HG03064 (cell line): ENCODE measurements at regions not wholly inside any gene's neighbourhood (a gene's known extent, or its start where the extent isn't known, plus 50 kb on each side); places are given as distances from the start of the nearest gene placed in this dataset.
"Not testable (repeated sequence)": the region's sequence is repeated elsewhere in the genome, so short reads cannot be mapped to it uniquely, and the experiment has no call there.

Source experiments
- ATAC-seq: cut with Tn5 transposase; IDR thresholded peaks from one replicate; pipeline ENCODE4 v1.9.1; 2021; ENCODE audit warnings: low read depth; ENCODE audit not compliant: unreplicated experiment

- no peak for ATAC-seq
Observed at GRCh38 chr22:22193923-22194322, 50.7 kb upstream of the VPREB1 start.

DNA sequence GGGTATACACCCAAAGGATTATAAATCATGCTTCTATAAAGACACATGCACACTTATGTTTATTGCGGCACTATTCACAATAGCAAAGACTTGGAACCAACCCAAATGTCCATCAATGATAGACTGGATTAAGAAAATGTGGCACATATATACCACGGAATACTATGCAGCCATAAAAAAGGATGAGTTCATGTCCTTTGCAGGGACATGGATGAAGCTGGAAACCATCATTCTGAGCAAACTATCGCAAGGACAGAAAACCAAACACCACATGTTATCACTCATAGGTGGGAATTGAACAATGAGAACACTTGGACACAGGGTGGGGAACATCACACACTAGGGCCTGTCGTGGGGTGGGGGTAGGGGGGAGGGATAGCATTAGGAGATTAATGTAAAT, 51.1 kb upstream of the VPREB1 start:
- ATAC-seq, result not testable (repeated sequence)

GRCh38 chr22:22193006-22193405, 51.6 kb upstream of the VPREB1 start:
- ATAC-seq, result not testable (repeated sequence)

- ATAC-seq, result not testable (repeated sequence)
Observed at GRCh38 chr22:22189796-22190195, 54.8 kb upstream of the VPREB1 start.

GRCh38 chr22:22187863-22188262, 56.7 kb upstream of the VPREB1 start:
- not testable (repeated sequence) for ATAC-seq

DNA sequence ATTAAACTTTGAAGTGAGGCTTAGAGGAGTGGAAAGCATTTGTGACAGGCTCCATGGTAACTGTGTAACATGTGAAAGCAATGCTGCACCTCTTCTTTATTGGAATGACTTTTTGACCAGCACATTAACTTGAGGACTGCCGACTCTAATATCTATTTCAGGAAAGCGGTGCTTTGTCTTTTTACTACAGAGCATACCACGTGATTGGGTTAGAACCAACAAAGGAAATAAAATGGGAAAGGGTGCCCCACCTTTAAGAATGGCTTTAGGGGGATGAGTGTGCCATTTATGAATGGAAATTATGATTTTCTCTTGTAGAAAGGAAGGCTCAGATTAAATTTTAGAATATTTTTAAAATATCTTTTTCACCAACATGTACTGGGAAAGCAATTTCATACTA, 57.3 kb upstream of the VPREB1 start:
- no peak for ATAC-seq

DNA sequence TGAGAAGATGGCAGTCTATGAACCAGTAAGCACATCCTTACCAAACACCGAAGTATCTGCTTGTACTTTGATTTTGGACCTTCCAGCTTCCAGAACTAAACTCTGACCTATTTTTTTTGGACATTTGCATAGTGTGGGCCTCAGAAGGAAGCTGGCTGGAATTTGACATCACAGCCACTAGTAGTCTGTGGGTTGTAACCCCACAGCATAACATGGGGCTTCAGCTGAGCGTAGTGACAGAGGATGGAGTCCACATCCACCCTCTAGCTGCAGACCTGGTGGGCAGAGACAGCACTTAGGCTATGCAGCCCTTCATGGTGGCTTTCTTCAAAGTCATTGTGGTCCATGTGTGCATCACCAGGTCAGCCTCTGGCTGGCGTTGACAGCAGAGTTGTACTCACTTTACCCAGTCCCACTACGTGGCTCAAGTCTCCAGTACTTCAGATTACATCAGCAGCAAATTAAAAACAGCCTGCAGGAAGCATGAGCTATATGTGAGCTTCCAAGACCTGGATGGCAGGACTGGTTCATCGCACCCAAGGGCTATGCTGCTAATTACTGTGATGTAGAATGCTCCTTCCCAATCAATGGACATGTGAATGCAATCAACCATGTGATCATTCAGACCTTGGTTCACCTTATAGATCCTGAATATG, 58.6 kb upstream of the VPREB1 start:
- ATAC-seq, result no peak

- no peak for ATAC-seq
Observed at GRCh38 chr22:22185217-22185616, 59.4 kb upstream of the VPREB1 start.

GRCh38 chr22:22184277-22184807, 60.2 kb upstream of the VPREB1 start:
- ATAC-seq, result no peak

DNA sequence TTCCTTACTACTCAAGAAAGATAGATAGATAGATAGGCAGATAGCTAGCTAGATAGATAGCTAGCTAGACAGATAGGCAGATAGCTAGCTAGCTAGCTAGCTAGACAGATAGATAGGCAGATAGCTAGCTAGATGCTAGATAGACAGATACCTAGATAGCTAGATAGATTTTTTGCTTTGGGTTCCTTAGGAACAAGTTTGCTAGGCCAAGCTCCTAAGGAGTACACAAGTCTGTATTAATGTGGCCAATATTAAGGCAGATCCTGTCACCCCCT, 61.7 kb upstream of the VPREB1 start:
- ATAC-seq, result no peak

- ATAC-seq, result no peak
Observed at GRCh38 chr22:22182218-22182989, 62.2 kb upstream of the VPREB1 start.

DNA sequence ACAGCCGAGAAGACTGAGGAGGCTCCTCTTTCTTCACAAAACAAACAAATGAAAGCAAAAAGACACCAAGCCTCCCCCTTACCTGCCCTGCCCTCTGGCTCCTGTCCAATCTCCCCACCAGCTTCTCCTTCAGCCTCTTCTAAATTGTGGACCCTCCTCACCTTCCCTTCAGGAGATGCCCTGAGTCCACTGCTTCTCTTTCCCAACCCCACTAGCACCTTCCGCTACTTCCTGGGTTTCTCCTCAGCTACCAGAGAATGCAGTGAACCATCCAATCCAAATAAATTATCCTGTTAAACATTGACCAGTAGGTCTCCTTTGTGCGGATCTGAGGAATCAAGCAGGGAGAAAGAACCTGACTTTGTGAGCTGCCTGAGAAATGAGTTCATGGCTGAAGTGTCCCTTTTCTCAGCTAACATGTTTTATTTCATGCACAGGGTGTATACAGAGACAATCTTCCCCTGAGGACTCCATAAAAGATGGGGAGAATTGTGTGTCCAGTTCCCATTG, 63.2 kb upstream of the VPREB1 start:
- no peak for ATAC-seq

DNA sequence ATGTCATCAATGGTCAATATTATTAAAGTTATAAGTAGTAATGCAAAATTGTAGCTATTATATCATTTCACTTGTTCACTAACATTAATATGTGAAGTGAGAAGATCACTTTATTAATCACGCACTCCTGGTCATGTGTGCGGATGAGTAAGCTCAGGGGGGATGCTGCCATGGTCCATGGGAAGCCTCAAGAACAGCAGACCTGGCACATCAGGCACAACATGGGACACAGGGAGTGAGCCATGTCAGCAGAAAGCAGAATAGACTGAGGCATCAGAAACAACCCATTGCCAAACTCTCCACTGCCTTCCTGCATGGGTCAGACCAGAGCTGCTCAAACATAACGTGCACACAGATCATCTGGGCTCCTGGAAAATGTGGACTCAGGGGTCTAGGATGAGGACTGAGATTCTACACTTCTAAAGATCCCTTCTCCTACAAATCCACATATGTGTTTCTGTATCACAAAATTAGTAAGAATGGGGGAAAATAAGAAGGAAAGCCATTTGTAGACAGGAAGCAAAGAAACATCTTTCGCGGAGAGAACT, 63.8 kb upstream of the VPREB1 start:
- ATAC-seq, result no peak

- no peak for ATAC-seq
Observed at GRCh38 chr22:22179858-22180257, 64.7 kb upstream of the VPREB1 start.

DNA sequence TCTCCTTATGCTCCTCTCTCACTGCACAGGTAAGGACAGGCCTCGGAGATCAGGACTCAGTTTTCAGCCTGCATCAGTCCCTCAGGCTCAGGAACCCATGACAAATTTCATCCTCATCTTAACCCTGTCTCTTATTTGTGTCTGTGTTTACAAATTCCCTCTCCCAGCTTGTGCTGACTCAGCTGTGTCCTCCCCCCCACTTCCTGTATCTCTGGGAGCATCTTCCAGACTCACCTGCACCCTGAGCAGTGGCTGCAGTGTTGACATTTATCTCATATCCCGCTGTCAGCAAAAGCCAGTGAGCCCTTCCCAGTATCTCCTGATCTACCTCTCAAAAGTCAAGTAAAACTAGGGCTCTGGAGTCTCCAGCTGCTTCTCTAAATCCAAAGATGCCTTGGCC, 65.6 kb upstream of the VPREB1 start:
- no peak for ATAC-seq

- ATAC-seq, result no peak
Observed at GRCh38 chr22:22178355-22178965, 66.1 kb upstream of the VPREB1 start.

DNA sequence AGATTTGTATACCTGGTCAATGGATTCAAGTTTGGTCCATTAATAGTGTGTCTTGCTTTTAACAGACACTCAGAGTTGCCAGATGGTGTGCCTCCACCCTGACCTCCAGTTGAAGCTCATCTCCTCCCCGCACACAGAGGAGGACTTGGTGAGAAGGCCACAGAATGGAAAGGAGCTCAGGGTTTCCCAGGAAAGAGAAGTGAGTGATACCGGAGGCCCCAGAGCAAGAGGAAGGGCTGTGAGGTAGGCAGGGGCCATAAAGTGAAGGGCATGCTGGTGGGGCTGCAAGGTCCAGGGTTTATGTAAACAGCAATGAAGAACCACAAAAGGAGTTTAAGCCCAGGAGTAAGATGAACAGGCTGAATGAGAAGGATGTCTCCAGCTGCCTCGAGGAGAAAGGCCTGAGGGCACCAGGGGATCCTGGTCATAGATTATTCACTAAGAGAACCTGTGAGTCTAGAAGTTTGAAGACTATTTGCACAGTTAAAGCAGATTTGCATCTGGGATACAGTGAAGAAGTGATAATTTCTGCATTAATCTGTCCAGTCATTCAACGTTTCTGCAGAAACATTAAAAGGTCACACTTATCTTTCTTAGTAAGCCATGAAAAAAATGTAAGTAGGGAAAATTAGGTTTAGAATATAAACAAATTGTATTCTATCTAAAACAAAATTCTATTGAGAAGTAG, 67.5 kb upstream of the VPREB1 start:
- no peak for ATAC-seq

GRCh38 chr22:22172896-22173628, 71.5 kb upstream of the VPREB1 start:
- ATAC-seq, result not testable (repeated sequence)

DNA sequence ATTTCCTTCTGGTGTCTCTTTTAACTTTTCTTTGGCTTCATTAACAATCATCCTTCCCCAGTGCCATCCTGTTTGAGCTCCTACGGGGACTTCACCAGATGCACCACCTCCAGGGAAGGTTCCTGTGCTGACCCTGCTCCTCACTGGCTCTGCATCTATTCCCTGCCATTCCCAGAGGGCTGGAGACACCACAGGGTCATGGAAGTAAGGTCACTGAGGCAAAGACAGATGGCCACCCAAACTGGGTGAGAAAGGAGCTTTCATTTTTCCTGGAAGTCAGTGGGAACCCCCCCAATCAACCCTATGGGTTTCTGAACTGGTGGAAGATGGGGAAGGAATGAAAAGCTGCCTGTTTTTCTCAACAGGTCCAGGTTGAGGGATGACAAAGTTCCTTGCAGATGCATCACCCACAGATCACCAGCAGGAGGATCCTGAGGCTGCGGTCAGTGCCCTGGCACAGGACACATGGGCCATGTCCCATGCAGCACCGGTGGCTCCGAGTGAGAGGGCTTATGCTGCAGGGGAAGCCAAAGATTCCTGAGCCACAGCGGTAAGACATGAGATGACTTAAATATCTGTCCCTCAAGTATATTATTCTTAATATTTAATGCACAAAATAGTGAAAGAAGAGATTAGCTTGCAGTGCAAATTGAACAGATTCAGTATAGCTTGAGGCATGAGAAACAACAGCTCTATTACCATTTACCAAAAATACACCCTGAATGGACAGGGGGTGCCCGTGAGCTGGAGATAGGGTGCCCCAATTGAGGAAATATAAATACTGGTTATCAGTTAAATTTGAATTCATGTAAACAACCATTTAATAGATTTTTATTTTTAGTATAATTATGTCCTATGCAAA, 73.0 kb upstream of the VPREB1 start:
- no peak for ATAC-seq
